Erythroblast (primary cell): ENCODE measurements at regions not wholly inside any gene's neighbourhood (a gene's known extent, or its start where the extent isn't known, plus 50 kb on each side); places are given as distances from the start of the nearest gene placed in this dataset.
"Not testable (repeated sequence)": the region's sequence is repeated elsewhere in the genome, so short reads cannot be mapped to it uniquely, and the experiment has no call there.

Experiments used
- GATA1 ChIP-seq: IDR thresholded peaks from 2 replicates; pipeline ENCODE4 v1.6.1; 2011; ENCODE audit warnings: low read depth, mild to moderate bottlenecking, control low read depth, low read length, moderate library complexity
- POLR2A ChIP-seq: IDR thresholded peaks from 2 replicates; pipeline ENCODE4 v1.6.1; 2011; ENCODE audit warnings: mild to moderate bottlenecking, low read length

GRCh38 chrX:1888305-1888704, 273.4 kb downstream of the ASMT start:
- TF ChIP-seq POLR2A, GATA1: not testable (repeated sequence)
